GM12875 (cell line): ENCODE measurements at regions not wholly inside any gene's neighbourhood (a gene's known extent, or its start where the extent isn't known, plus 50 kb on each side); places are given as distances from the start of the nearest gene placed in this dataset.
A peak's percentile ranks its signal among the peaks of the same experiment; 100 is the strongest.
"Not testable (repeated sequence)": the region's sequence is repeated elsewhere in the genome, so short reads cannot be mapped to it uniquely, and the experiment has no call there.

ENCODE experiments used
- H3K4me3 ChIP-seq: one replicate; pipeline ENCODE4 v1.5.1; 2011; ENCODE audit warnings: low read depth, low read length, control low read depth
- TF ChIP-seq, protein P1 (sequence below): IDR thresholded peaks from 2 replicates; pipeline ENCODE4 v1.5.1; 2011; ENCODE audit warnings: low read depth, mild to moderate bottlenecking, control low read depth, inconsistent platforms, low read length, moderate library complexity, borderline replicate concordance; ENCODE audit not compliant: insufficient read depth

- H3K4me3 ChIP-seq: no peak overlapping the region
These were observed 84.7 kb upstream of the HMGA2 start for GRCh38 chr12:65739606-65740005.

GRCh38 chr12:65740506-65740872 lies 83.8 kb upstream of the HMGA2 start:
- H3K4me3 ChIP-seq: no peak overlapping the region

More at GRCh38 chr12:65739606-65740005, 84.7 kb upstream of the HMGA2 start:
- TF ChIP-seq, protein P1, sequence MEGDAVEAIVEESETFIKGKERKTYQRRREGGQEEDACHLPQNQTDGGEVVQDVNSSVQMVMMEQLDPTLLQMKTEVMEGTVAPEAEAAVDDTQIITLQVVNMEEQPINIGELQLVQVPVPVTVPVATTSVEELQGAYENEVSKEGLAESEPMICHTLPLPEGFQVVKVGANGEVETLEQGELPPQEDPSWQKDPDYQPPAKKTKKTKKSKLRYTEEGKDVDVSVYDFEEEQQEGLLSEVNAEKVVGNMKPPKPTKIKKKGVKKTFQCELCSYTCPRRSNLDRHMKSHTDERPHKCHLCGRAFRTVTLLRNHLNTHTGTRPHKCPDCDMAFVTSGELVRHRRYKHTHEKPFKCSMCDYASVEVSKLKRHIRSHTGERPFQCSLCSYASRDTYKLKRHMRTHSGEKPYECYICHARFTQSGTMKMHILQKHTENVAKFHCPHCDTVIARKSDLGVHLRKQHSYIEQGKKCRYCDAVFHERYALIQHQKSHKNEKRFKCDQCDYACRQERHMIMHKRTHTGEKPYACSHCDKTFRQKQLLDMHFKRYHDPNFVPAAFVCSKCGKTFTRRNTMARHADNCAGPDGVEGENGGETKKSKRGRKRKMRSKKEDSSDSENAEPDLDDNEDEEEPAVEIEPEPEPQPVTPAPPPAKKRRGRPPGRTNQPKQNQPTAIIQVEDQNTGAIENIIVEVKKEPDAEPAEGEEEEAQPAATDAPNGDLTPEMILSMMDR: no peak

GRCh38 chr12:65740873-65741600 lies 83.2 kb upstream of the HMGA2 start:
- peak overlapping the region; percentile 28 for H3K4me3 ChIP-seq

More at GRCh38 chr12:65740506-65740872, 83.8 kb upstream of the HMGA2 start:
- TF ChIP-seq, protein P1: no peak

GRCh38 chr12:65741656-65742017 lies 82.6 kb upstream of the HMGA2 start:
- TF ChIP-seq, protein P1: no peak
- H3K4me3 ChIP-seq: peak overlapping the region; percentile 40

More at GRCh38 chr12:65740873-65741600, 83.2 kb upstream of the HMGA2 start:
- TF ChIP-seq, protein P1: no peak

DNA sequence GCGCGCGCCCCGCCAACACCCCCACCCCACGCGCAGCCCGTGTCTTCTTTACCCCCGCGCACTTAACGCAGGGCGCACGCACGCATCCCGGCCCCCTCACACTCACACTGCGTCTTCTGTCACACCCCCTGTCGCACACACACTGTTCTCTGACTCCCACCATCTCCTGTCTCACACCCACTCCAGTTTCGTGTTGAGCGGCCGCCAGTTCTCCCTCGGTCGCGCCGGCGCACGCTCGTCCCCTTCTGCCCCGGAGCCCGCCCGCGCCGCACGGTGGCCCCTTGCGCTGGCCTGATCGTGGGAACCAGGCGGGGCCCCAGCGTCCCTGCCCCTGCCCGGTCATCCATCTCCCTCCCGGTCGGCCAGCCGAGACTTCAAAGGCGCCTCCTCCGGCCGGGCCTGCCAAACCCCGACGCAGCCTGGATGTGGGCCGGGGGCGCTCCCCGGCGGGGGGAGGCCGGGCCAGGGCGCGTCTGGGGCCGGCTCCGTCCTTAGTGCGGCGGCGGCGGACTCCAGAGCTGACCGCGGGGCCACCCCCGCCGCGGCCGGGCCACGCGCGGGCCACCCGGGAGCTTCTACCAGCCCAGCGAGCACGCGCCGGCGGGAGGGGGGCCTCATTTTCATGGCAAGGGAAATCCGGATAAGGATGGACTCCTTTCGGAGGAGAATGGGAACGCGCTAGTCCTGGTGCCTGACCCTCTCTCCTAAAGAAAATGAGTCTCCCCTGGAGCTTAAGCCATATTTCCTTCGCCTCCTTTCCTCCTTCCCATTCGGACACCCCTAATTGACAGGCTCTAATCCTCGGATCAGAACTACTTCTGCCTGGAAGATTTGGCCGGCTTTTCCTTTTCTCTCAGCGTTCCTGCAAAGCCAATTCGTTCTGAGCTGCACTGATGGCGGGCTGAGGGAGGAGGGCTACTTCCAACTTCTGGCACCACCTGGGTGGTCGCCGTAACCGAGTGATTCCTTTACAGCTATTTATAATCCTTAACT lies 82.0 kb upstream of the HMGA2 start:
- peak overlapping the region; percentile 40 for H3K4me3 ChIP-seq
- TF ChIP-seq, protein P1: no peak

DNA sequence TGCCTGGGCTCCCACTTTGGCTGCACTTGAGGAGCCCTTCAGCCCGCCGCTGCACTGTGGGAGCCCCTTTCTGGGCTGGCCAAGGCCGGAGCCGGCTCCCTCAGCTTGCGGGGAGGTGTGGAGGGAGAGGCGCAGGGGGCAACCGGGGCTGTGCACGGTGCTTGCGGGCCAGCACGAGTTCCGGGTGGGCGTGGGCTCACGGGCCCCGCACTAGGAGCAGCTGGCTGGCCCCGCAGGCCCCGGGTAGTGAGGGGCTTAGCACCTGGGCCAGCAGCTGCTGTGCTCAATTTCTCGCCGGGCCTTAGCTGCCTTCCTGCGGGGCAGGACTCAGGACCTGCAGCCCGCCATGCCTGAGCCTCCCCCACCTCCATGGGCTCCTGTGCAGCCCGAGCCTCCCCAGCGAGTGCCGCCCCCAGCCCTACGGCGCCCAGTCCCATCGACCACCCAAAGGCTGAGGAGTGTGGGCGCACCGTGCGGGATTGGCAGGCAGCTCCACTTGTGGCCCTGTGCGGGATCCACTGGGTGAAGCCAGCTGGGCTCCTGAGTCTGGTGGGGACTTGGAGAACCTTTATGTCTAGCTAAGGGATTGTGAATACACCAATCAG lies 79.9 kb upstream of the HMGA2 start:
- not testable (repeated sequence) for H3K4me3 ChIP-seq

DNA sequence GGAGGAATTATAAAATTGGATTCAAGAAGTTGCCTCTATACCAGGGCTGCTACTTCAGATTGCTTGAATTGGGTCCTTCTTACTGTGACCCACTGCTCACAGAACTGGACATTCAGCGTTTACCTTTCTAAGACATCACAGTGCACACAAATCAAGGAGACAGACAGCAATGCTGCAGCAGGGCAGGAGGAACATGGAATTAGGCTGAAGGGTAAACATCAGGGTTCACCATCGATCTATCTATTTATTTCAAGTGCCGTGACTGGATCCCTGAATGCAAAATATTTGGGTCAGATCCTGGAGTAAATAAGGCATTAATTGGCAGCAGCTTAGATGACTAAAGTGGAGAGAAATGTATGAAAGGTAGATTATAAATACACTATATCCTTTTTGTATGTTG lies 76.9 kb upstream of the HMGA2 start:
- TF ChIP-seq, protein P1: no peak
- no peak overlapping the region for H3K4me3 ChIP-seq
